ENCODE measurements at regions not wholly inside any gene's neighbourhood (a gene's known extent, or its start where the extent isn't known, plus 50 kb on each side); places are given as distances from the start of the nearest gene placed in this dataset.
"Not testable (repeated sequence)": the region's sequence is repeated elsewhere in the genome, so short reads cannot be mapped to it uniquely, and the experiment has no call there.

DNA sequence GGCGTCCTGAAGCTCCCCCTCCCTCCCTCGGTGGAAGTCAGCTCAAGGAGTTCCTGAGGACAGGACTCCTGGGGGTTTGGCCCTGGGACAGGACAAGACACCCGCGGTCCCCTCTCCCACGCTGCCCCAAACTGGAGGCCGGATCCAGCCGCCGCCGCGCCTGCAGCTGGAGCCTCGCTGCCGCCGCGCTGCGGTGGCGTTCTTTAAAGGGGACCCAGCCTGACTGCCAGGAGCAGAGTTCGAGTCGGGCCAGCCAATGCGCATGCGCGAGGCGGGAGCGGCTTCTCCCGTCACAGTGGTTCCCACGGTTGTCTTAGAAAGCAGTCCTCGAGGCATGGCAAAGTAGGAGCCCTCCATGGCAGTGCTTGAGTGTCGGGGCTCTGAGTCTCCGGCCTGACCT lies 362.7 kb upstream of the ZNF337 start:
- H3K9me3 ChIP-seq, H3K36me3 ChIP-seq, H3K4me2 ChIP-seq, H3K4me1 ChIP-seq, H3K4me3 ChIP-seq, H3K27ac ChIP-seq, H4K20me1 ChIP-seq, H3K27me3 ChIP-seq, H3K9ac ChIP-seq: not testable (repeated sequence)

DNA sequence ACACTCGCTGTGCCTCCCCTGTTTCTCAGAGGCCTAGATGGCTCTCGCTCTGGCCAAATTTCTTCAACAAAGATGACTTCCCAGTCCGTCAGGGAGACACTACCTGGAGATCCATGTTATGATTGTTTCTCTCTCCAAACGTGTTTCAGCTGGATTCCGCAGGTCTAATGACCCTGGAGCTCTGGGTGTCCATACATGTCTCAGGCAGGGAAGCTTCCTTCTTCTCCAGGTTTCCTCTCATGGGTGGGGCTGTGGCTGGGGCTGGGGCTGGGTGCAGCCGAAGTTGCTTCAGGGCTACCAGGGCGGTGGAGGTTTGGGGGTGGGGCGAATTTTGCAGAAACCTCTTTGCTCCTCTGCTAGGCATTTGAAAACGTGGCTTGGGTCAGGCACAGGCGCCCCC lies 361.8 kb upstream of the ZNF337 start:
- not testable (repeated sequence) for H3K27ac ChIP-seq, H3K4me3 ChIP-seq, H3K4me1 ChIP-seq, H3K27me3 ChIP-seq, H3K9me3 ChIP-seq, H3K9ac ChIP-seq, H4K20me1 ChIP-seq, H3K4me2 ChIP-seq, H3K36me3 ChIP-seq

DNA sequence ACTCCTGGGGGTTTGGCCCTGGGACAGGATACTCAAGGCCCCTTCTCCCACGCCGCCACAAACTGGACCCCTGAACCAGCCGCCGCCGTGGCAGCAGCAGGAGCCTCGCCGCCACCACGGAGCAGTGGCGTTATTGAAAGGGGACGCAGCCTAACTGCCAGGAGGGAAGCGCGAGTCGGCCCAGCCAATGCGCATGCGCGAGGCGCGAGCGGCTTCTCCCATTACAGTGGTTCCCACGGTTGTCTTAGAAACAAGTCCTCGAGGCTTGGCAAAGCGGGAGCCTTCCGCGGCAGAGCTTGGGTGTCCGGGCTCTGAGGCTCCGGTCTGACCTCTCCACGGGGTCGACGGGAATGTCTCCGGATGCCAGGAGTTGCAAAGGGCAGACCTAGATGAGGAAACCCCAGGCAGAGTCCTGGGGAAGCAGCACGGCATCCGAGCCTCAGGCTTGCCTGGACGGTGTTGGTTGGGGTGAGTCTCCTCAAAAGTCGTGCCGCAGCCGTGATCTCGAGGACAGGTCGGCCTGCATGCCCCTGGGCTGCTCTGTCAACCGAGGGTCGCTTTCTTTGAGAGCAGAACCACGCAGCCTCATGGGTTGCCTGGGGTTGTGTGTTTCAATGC lies 360.6 kb upstream of the ZNF337 start:
- H3K27ac ChIP-seq, H3K4me2 ChIP-seq, H3K4me3 ChIP-seq, H3K36me3 ChIP-seq, H3K9ac ChIP-seq, H3K27me3 ChIP-seq, H4K20me1 ChIP-seq, H3K9me3 ChIP-seq, H3K4me1 ChIP-seq: not testable (repeated sequence)

DNA sequence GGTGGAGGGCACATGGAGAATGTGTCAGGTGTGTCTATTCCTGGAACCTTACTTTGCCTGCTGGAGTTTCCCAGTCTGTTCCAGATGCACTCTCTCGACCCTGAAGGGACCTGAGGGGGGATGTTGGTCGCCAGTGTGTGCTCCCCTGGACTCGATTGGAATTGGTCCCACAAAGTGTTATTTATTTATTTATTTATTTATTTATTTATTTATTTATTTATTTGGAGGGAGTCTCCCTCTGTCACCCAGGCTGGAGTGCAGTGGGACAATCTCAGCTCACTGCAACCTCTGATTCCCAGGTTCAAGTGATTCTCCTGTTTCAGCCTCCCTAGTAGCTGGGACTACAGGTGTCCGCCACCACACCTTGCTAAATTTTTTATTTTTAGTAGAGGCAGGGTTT lies 329.1 kb upstream of the ZNF337 start:
- not testable (repeated sequence) for H3K4me3 ChIP-seq, H3K27ac ChIP-seq, H3K4me2 ChIP-seq, H4K20me1 ChIP-seq, H3K27me3 ChIP-seq, H3K4me1 ChIP-seq, H3K36me3 ChIP-seq, H3K9ac ChIP-seq, H3K9me3 ChIP-seq

DNA sequence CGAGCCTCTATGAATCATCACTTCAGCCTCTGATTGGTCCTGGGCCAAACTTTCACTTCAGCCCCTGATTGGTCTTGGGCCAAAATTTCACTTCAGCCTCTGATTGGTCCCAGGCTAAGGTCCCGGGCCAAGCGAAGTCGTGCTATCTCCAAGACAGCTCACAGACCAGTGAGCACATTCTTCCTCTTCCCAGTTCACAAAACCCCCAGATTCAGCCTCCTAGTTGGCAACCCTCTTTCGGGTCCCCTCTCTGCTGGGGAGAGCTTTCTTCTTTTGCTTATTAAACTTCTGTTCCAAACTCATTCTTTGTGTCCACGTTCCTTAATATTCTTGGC lies 314.3 kb upstream of the ZNF337 start:
- H3K4me2 ChIP-seq, H3K27ac ChIP-seq, H3K9ac ChIP-seq, H3K4me1 ChIP-seq, H4K20me1 ChIP-seq, H3K9me3 ChIP-seq, H3K4me3 ChIP-seq, H3K36me3 ChIP-seq, H3K27me3 ChIP-seq: not testable (repeated sequence)

DNA sequence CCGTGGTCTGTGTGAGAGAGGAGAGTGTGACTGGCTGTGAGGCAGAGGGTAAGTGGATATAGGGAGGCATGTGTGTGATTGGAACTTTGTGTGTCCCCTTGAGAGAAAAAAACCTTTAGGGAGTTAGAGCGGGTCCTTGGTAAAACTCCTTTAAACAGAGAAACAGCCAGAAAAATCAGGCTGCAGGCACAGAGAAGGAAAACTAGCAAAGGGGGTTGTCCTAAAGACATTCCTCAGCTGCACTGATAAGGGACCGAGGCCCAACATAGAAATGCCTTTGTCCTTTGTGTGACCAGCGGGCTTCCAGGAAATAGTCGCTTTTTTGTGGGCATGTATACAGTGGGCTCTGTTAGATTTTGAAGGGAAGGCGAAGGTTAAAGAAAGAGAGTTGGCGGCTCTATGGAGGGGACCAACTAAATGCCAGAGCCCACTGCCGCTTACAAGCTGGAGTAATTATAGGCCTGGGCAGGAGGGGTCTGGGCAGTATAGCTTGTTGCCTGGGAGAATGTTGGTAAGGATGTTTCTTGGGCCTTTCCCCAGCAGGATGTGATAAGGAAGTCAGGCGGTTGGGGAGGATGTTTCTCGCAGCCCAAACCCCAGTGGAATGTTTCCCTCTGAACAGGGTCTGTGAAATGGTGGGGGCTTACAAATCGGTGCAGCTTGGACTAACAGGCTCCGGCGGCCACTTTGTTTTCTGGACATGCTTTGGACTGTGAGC lies 313.7 kb upstream of the ZNF337 start:
- H3K36me3 ChIP-seq, H3K9me3 ChIP-seq, H4K20me1 ChIP-seq, H3K27me3 ChIP-seq, H3K4me1 ChIP-seq: not testable (repeated sequence)
- H3K9ac ChIP-seq, result peak overlapping the region; percentile 76
- H3K4me2 ChIP-seq, result peak overlapping the region; percentile 71
- H3K27ac ChIP-seq, result peak overlapping the region; percentile 74
- peak overlapping the region; percentile 68 for H3K4me3 ChIP-seq

DNA sequence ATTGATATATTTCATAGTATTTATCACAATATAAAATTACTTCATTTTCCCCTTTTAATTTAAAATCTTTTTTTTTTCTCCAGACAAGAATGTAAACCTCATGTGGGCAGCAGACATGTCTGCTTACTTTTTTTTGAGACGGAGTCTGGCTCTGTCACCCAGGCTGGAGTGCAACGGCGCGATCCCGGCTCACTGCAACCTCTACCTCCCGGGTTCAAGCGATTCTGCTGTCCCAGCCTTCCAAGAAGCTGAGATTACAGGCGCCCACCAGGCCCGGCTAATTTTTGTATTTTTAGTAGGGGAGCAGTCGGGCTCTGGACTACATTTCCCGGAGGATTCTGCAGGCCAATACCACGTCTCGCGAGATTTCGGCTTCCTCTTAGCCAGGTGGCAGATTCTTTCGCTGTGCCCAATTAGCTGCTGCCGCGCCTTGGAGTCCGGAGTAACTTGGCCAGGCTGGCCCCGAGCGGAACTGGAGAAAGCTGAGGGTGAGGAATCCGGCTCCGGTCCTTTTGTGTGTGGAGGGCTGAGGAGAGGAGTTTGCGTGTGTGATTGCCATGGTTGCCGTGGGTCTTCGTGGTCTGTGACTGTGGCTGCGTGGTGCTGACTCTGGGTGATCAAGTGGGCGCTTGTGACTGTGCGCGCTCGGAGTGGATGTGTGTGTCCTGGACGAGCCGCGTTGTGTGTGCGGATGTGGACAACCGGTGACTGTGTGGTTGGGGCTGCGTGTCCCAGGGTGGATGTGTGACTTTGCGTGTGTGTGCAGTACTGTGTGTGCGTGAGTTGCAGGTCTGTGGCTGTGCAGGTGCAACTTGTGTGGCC lies 313.0 kb upstream of the ZNF337 start:
- not testable (repeated sequence) for H3K27me3 ChIP-seq, H3K4me1 ChIP-seq, H3K36me3 ChIP-seq, H4K20me1 ChIP-seq, H3K9me3 ChIP-seq
- Histone ChIP-seq H3K4me3 (peak overlapping the region; percentile 68), H3K9ac (peak overlapping the region; percentile 76), H3K27ac (peak overlapping the region; percentile 74), H3K4me2 (peak overlapping the region; percentile 71)

DNA sequence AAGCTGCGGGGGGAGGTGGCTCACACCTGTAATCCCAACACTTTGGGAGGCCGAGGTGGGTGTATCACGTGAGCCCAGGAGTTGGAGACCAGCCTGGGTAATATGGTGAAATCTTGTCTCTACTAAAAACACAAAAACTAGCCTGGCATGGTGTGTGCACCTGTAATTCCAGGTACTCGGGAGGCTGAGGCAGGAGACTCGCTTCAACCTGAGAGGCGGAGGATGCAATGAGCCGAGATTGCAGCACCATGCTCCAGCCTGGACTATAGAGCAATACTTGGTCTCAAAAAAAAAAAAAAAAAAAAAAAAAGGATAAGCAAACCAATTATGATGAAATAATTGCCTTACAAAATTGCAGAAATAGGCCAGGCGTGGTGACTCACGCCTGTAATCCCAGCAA lies 311.4 kb upstream of the ZNF337 start:
- H3K4me3 ChIP-seq, H3K36me3 ChIP-seq, H4K20me1 ChIP-seq, H3K27me3 ChIP-seq, H3K4me2 ChIP-seq, H3K9ac ChIP-seq, H3K9me3 ChIP-seq, H3K27ac ChIP-seq, H3K4me1 ChIP-seq: not testable (repeated sequence)

DNA sequence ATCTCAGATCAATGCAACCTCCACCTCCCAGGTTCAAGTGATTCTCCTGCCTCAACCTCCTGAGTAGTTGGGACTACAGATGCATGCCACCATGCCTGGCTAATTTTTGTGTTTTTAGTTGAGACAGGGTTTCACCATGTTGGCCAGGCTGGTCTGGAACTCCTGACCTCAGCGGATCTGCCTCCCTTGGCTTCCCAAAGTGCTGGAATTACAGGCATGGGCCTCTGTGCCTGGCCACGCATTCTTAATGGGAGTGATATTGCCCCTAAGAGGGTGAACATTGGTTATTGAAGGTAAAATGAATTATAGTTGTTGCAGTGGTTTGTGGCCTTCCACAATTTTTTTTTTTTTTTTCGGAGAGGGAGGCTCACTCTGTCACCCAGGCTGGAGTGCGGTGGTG lies 309.5 kb upstream of the ZNF337 start:
- H4K20me1 ChIP-seq, H3K9ac ChIP-seq, H3K27ac ChIP-seq, H3K4me3 ChIP-seq, H3K9me3 ChIP-seq, H3K4me1 ChIP-seq, H3K27me3 ChIP-seq, H3K36me3 ChIP-seq, H3K4me2 ChIP-seq: not testable (repeated sequence)

DNA sequence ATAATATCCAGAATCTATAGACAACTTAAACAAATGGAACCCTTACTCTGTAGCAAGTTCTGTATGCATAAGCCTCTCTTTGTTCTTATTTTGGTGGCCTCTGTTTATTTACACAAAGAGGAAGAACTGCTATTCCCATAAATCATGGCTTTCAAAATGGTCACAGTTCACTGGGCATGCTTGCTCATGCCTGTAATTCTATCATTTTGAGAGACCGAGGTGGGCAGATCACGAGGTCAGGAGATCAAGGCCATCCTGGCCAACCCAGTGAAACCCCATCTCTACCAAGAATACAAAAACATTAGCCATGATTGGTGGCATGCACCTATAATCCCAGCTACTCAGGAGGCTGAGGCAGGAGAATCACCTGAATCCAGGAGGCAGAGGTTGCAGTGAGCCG lies 307.3 kb upstream of the ZNF337 start:
- not testable (repeated sequence) for H4K20me1 ChIP-seq, H3K4me2 ChIP-seq, H3K27me3 ChIP-seq, H3K36me3 ChIP-seq, H3K4me1 ChIP-seq, H3K9me3 ChIP-seq, H3K4me3 ChIP-seq, H3K27ac ChIP-seq, H3K9ac ChIP-seq

DNA sequence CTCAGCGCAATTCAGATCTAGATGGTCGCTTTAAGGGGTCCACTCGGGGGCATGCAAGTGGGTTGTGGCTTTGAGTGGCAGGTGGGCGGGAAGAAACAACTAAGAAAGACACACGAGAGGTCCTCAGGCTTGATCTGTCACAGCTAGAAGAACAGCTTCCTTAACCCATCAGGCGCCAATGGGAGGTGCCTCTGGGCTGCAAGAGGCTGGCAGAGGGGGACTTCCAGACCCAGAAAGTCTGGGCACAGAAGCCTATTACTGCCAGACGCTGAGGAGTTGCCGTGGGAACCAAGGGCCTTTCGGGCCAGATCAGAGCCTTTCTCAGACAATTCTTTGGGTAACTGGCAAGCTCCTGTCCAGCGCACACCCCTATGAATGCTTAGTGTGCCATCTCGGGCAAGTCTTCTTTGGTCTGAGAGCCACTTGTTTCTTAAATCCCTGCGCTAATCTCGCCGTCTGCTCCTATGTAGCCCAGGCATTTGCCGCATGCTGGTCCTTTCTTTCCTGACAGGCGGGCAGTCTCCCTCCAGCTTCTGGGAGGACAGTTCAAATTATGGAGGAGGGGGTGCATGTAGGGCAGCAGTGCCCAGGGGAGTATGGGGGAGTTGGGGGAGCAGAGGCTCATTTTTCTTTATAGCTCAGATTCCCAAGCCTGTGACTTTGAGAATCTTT lies 300.9 kb upstream of the ZNF337 start:
- H3K4me3 ChIP-seq, H3K9ac ChIP-seq, H3K4me2 ChIP-seq, H3K4me1 ChIP-seq, H3K27me3 ChIP-seq, H3K9me3 ChIP-seq, H3K36me3 ChIP-seq, H3K27ac ChIP-seq, H4K20me1 ChIP-seq: not testable (repeated sequence)
